ENCODE measurements at regions not wholly inside any gene's neighbourhood (a gene's known extent, or its start where the extent isn't known, plus 50 kb on each side); places are given as distances from the start of the nearest gene placed in this dataset.

GRCh38 chr7:79953130-79953529 lies 181.5 kb upstream of the GNAI1 start:
- H3K36me3 ChIP-seq (ENCODE audit: control insufficient read depth, insufficient read depth, low read length) = no peaks in the 10 kb centered on the region
- no peak overlapping the region for H3K4me3 ChIP-seq (ENCODE audit: low read depth, low read length)
- TF ChIP-seq, protein P1, sequence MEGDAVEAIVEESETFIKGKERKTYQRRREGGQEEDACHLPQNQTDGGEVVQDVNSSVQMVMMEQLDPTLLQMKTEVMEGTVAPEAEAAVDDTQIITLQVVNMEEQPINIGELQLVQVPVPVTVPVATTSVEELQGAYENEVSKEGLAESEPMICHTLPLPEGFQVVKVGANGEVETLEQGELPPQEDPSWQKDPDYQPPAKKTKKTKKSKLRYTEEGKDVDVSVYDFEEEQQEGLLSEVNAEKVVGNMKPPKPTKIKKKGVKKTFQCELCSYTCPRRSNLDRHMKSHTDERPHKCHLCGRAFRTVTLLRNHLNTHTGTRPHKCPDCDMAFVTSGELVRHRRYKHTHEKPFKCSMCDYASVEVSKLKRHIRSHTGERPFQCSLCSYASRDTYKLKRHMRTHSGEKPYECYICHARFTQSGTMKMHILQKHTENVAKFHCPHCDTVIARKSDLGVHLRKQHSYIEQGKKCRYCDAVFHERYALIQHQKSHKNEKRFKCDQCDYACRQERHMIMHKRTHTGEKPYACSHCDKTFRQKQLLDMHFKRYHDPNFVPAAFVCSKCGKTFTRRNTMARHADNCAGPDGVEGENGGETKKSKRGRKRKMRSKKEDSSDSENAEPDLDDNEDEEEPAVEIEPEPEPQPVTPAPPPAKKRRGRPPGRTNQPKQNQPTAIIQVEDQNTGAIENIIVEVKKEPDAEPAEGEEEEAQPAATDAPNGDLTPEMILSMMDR (IDR thresholded peaks at IDR 0.05; ENCODE audit: insufficient read depth, low read length, poor library complexity, severe bottlenecking) = no peak
- no peaks in the 10 kb centered on the region for H3K27me3 ChIP-seq (ENCODE audit: control insufficient read depth, insufficient read depth, low read length)
- DNase-seq (ENCODE audit: low read depth) = no peak

DNA sequence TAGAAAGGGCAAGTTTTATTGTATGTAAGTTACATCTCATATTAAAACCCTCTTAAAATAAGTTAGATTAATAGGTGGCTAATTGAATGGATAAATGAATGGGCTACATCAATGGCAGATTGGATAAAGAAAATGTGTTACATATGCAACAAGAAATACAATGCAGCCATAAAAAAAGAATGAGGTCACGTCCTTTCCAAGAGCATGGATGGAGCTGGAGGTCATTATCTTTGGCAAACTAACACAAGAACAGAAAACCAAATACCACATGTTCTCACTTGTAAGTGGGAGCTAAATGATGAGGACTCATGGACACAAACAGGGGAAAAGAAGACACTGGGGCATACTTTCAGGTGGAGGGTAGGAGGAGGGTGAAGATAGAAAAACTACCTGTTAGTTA lies 182.2 kb upstream of the GNAI1 start:
- TF ChIP-seq, protein P1 (IDR thresholded peaks at IDR 0.05; ENCODE audit: insufficient read depth, low read length, poor library complexity, severe bottlenecking) = no peak
- H3K36me3 ChIP-seq (ENCODE audit: control insufficient read depth, insufficient read depth, low read length) = no peaks in the 10 kb centered on the region
- H3K4me3 ChIP-seq (ENCODE audit: low read depth, low read length) = no peak overlapping the region
- DNase-seq (ENCODE audit: low read depth) = no peak
- H3K27me3 ChIP-seq (ENCODE audit: control insufficient read depth, insufficient read depth, low read length) = no peaks in the 10 kb centered on the region

GRCh38 chr7:79951415-79951814 lies 183.2 kb upstream of the GNAI1 start:
- Histone ChIP-seq H3K27me3 (ENCODE audit: control insufficient read depth, insufficient read depth, low read length) (no peaks in the 10 kb centered on the region), H3K4me3 (ENCODE audit: low read depth, low read length) (no peak overlapping the region), H3K36me3 (ENCODE audit: control insufficient read depth, insufficient read depth, low read length) (no peaks in the 10 kb centered on the region)
- TF ChIP-seq, protein P1 (IDR thresholded peaks at IDR 0.05; ENCODE audit: insufficient read depth, low read length, poor library complexity, severe bottlenecking) = no peak
- no peak for DNase-seq (ENCODE audit: low read depth)

- Histone ChIP-seq H3K4me3 (ENCODE audit: low read depth, low read length) (no peak overlapping the region), H3K27me3 (ENCODE audit: control insufficient read depth, insufficient read depth, low read length) (no peaks in the 10 kb centered on the region), H3K36me3 (ENCODE audit: control insufficient read depth, insufficient read depth, low read length) (no peaks in the 10 kb centered on the region)
- DNase-seq (ENCODE audit: low read depth) = no peak
- TF ChIP-seq, protein P1 (IDR thresholded peaks at IDR 0.05; ENCODE audit: insufficient read depth, low read length, poor library complexity, severe bottlenecking) = no peak
Measured at GRCh38 chr7:79949778-79950177, 184.9 kb upstream of the GNAI1 start.

DNA sequence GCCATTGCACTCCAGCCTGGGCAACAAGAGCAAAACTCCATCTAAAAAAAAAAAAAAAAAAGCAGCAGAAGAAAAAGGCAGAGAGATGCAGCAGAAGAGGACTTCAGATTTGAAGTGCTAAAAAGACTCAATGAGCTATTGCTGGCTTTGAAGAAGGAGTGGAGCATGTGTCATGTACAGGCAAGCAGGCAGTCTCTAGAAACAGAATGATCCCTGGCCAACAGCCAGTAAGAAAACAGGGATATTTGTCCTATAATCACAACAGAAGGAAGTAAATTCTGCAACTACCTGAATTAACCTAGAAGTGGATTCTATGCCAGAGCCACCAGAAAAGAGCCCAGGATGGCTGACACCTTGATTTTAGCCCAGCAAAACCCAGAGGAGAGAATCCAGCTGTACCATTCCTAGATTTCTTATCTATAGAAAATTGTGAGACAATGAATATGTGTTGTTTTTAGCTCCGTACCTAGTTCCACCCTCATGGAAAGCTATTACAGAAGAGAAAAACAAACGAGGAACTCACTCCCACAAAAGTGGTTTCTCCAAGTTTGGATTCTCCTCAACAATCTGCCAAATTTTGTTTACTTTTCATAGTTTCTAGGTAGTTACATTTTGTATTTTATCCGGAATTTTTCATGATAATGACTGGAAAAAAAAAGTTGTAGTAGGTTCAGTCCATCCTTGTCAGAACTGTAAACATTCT lies 198.2 kb upstream of the GNAI1 start:
- H3K4me3 ChIP-seq (ENCODE audit: low read depth, low read length) = no peak overlapping the region
- TF ChIP-seq, protein P1 (IDR thresholded peaks at IDR 0.05; ENCODE audit: insufficient read depth, low read length, poor library complexity, severe bottlenecking) = no peak
- no peaks in the 10 kb centered on the region for H3K27me3 ChIP-seq (ENCODE audit: control insufficient read depth, insufficient read depth, low read length)
- no peaks in the 10 kb centered on the region for H3K36me3 ChIP-seq (ENCODE audit: control insufficient read depth, insufficient read depth, low read length)
- no peak for DNase-seq (ENCODE audit: low read depth)

DNA sequence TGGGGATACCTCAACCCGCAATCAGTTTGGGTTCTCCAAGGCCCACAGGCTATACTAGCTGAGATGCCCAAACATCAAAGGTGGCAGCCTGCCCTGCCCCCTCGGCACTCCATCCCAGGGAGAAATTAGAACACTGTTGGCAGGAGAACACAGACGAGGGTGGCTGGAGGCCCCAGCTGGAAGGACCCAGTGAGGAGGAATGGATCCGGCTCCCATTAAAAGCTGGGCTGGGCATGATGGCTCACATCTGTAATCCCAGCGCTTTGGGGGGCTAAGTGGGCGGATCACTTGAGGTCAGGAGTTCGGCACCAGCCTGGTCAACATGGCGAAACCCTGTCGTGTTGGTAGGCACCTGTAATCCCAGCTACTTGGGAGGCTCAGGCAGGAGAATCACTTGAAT lies 199.9 kb upstream of the GNAI1 start:
- Histone ChIP-seq H3K4me3 (ENCODE audit: low read depth, low read length) (no peak overlapping the region), H3K36me3 (ENCODE audit: control insufficient read depth, insufficient read depth, low read length) (no peaks in the 10 kb centered on the region), H3K27me3 (ENCODE audit: control insufficient read depth, insufficient read depth, low read length) (no peaks in the 10 kb centered on the region)
- no peak for DNase-seq (ENCODE audit: low read depth)
- TF ChIP-seq, protein P1 (IDR thresholded peaks at IDR 0.05; ENCODE audit: insufficient read depth, low read length, poor library complexity, severe bottlenecking) = no peak
